Ishikawa (cell line): ENCODE measurements at regions not wholly inside any gene's neighbourhood (a gene's known extent, or its start where the extent isn't known, plus 50 kb on each side); places are given as distances from the start of the nearest gene placed in this dataset.

Experiments used
- CEBPB ChIP-seq: IDR thresholded peaks from 2 replicates; pipeline ENCODE4 v1.6.1; 2012
- CREB1 ChIP-seq: IDR thresholded peaks from 2 replicates; pipeline ENCODE4 v1.6.1; 2012; ENCODE audit warnings: low read depth
- EGR1 ChIP-seq: IDR thresholded peaks from 2 replicates; pipeline ENCODE4 v1.6.1; 2012
- EP300 ChIP-seq: IDR thresholded peaks from 2 replicates; pipeline ENCODE4 v1.6.1; 2012; ENCODE audit warnings: borderline replicate concordance
- FOXM1 ChIP-seq: IDR thresholded peaks from 2 replicates; pipeline ENCODE4 v1.6.1; 2012; ENCODE audit warnings: low read depth, borderline replicate concordance
- MAX ChIP-seq: IDR thresholded peaks from 2 replicates; pipeline ENCODE4 v1.6.1; 2012
- NFIC ChIP-seq: IDR thresholded peaks from 2 replicates; pipeline ENCODE4 v1.6.1; 2012
- RAD21 ChIP-seq: IDR thresholded peaks from 2 replicates; pipeline ENCODE4 v1.6.1; 2012; ENCODE audit warnings: low read depth
- REST ChIP-seq: IDR thresholded peaks from 2 replicates; pipeline ENCODE4 v1.6.1; 2012; ENCODE audit warnings: low read depth, mild to moderate bottlenecking
- TAF1 ChIP-seq: IDR thresholded peaks from 2 replicates; pipeline ENCODE4 v1.6.1; 2012; ENCODE audit warnings: low read depth, mild to moderate bottlenecking
- TCF12 ChIP-seq: IDR thresholded peaks from 2 replicates; pipeline ENCODE4 v1.6.1; 2012; ENCODE audit warnings: low read depth
- TEAD4 ChIP-seq: IDR thresholded peaks from 2 replicates; pipeline ENCODE4 v1.6.1; 2012
- USF1 ChIP-seq: IDR thresholded peaks from 2 replicates; pipeline ENCODE4 v1.6.1; 2012
- YY1 ChIP-seq: IDR thresholded peaks from 2 replicates; pipeline ENCODE4 v1.6.1; 2012; ENCODE audit warnings: low read depth
- ZBTB7A ChIP-seq: IDR thresholded peaks from 2 replicates; pipeline ENCODE4 v1.6.1; 2012; ENCODE audit warnings: low read depth

GRCh38 chr4:27577951-27578350 lies 717.3 kb downstream of the STIM2 start:
- TF ChIP-seq RAD21 (no peak), CEBPB (no peak), EGR1 (no peak), ZBTB7A (no peak), TEAD4 (no peak), YY1 (no peak), NFIC (no peak), CREB1 (no peak), TAF1 (no peak), USF1 (no peak), EP300 (no peak), MAX (no peak), FOXM1 (no peak), REST (no peak), TCF12 (no peak)

- no peak for TF ChIP-seq RAD21
- no peak for TF ChIP-seq REST
- TF ChIP-seq TCF12, result no peak
- no peak for TF ChIP-seq CREB1
- TF ChIP-seq FOXM1, result no peak
Observed at GRCh38 chr4:27592738-27593137, 732.1 kb downstream of the STIM2 start.

- TF ChIP-seq USF1 (no peak), TEAD4 (no peak), EGR1 (no peak), RAD21 (no peak), MAX (no peak), FOXM1 (no peak), REST (no peak), EP300 (no peak), TAF1 (no peak), CEBPB (no peak), TCF12 (no peak), NFIC (no peak), YY1 (no peak), ZBTB7A (no peak), CREB1 (no peak)
Observed at GRCh38 chr4:27594922-27595321, 734.3 kb downstream of the STIM2 start.

- TF ChIP-seq FOXM1 (no peak), EP300 (no peak), TCF12 (no peak), MAX (no peak)
Observed at GRCh38 chr4:27595571-27596360, 735.1 kb downstream of the STIM2 start.

GRCh38 chr4:27602172-27602571 lies 741.5 kb downstream of the STIM2 start:
- no peak for TF ChIP-seq EGR1
- no peak for TF ChIP-seq TEAD4
- no peak for TF ChIP-seq REST
- no peak for TF ChIP-seq CEBPB
- no peak for TF ChIP-seq ZBTB7A
- no peak for TF ChIP-seq MAX
- TF ChIP-seq CREB1, result no peak
- TF ChIP-seq EP300, result no peak
- TF ChIP-seq TCF12, result no peak
- TF ChIP-seq YY1, result no peak
- no peak for TF ChIP-seq RAD21
- TF ChIP-seq FOXM1, result no peak
- no peak for TF ChIP-seq TAF1
- TF ChIP-seq USF1, result no peak
- no peak for TF ChIP-seq NFIC
